ENCODE measurements at regions not wholly inside any gene's neighbourhood (a gene's known extent, or its start where the extent isn't known, plus 50 kb on each side); places are given as distances from the start of the nearest gene placed in this dataset.

DNA sequence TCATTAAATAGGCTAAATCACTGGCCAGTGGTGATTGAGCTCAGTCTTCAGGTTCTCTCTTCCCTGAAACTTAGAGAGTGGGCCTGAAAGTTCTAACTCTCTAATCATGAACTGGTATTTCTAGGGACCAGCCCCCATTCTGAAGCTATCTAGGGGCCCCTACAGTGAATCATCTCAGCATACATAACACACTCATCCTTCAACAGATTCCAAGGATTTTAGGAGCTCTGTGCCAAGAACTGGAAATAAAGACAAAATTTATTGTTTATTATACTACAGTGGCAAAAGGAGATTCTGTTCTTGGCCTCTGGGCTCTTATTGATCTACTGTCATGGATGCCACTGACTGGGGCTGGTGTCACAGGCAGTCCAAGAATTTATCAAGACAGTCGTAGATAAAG is 263.8 kb upstream of the IGFBP7 start:
- no peaks in the 10 kb centered on the region for H3K23me2 ChIP-seq (ENCODE audit: insufficient read length, low read depth, low read length, poor library complexity, severe bottlenecking)
- H3K4me1 ChIP-seq (ENCODE audit: insufficient read depth, low read length): no peaks in the 10 kb centered on the region
- H3K14ac ChIP-seq (ENCODE audit: insufficient read depth, low read length): no peak overlapping the region
- H3K36me3 Mint-ChIP-seq (ENCODE audit: insufficient read depth in 1 of 3, low read depth in 3 of 3): peaks cover 0 to 15% (median 15%) of the 10 kb centered on the region in 3 experiments; a peak in 6 of 7 replicates
- H3K9me3 ChIP-seq (ENCODE audit: control insufficient read depth, low read depth, low read length): no peaks in the 10 kb centered on the region
- H4K8ac ChIP-seq (replicated peaks; ENCODE audit: insufficient read length, low read depth, low read length): no peak overlapping the region
- no peak overlapping the region for H3K56ac ChIP-seq (ENCODE audit: insufficient read length, low read depth, low read length)
- H2AFZ ChIP-seq (ENCODE audit: low read length): no peak overlapping the region
- H4K5ac ChIP-seq (ENCODE audit: insufficient read length, low read depth, low read length): no peak overlapping the region
- no CpG with 5 or more reads among the region's 1 CpG for WGBS (ENCODE audit: extremely low coverage, insufficient read length, low lambda C conversion rate)
- no peaks in the 10 kb centered on the region for H3K79me1 ChIP-seq (ENCODE audit: insufficient read depth, low read depth, low read length, poor library complexity, severe bottlenecking)
- H3K4ac ChIP-seq (ENCODE audit: low read depth, low read length): no peak overlapping the region
- no peaks in the 10 kb centered on the region for H3K27me3 ChIP-seq (ENCODE audit: insufficient read depth, low read length)
- H2BK15ac ChIP-seq (ENCODE audit: low read depth, low read length): no peak overlapping the region
- no peak overlapping the region for H2BK120ac ChIP-seq (ENCODE audit: low read depth, low read length, poor library complexity, severe bottlenecking)
- H3K9ac ChIP-seq (ENCODE audit: extremely low read depth, insufficient read length, low read length): no peak overlapping the region
- H4K91ac ChIP-seq (ENCODE audit: insufficient read length, low read depth, low read length): no peak overlapping the region
- no peak overlapping the region for H2BK12ac ChIP-seq (ENCODE audit: insufficient read length, low read depth, low read length)
- no peak overlapping the region for H3K4me3 Mint-ChIP-seq
- H3K79me2 ChIP-seq (ENCODE audit: insufficient read depth, low read length): no peaks in the 10 kb centered on the region
- H3K27ac Mint-ChIP-seq: no peak overlapping the region; a peak in 1 of 7 replicates
- peaks cover 9 to 19% of the 10 kb centered on the region in 2 experiments for H3K4me1 Mint-ChIP-seq
- H2AK5ac ChIP-seq (ENCODE audit: insufficient read length, low read length): no peak overlapping the region
- no peaks in the 10 kb centered on the region for H4K20me1 ChIP-seq (ENCODE audit: control insufficient read depth, insufficient read depth, insufficient read length)
- peaks cover 3 to 14% of the 10 kb centered on the region in 2 experiments; a peak in 4 of 5 replicates for H3K9me3 Mint-ChIP-seq
- DNase-seq: no peak
- H3K23ac ChIP-seq (ENCODE audit: insufficient read length, low read depth, low read length): no peak overlapping the region
- no peak overlapping the region for H3K4me2 ChIP-seq (ENCODE audit: insufficient read depth, insufficient read length, low read length)
- H2BK20ac ChIP-seq (ENCODE audit: low read depth, low read length, poor library complexity, severe bottlenecking): no peak overlapping the region
- no peak overlapping the region for H2BK5ac ChIP-seq (ENCODE audit: insufficient read length, low read length)
- no peak overlapping the region for H3K27ac ChIP-seq (ENCODE audit: insufficient read length, low read depth, low read length)
- no peak overlapping the region for H3T11ph ChIP-seq (ENCODE audit: low read length)
- no peaks in the 10 kb centered on the region for H3K27me3 Mint-ChIP-seq (ENCODE audit: low read depth)
- TF ChIP-seq, protein P1, sequence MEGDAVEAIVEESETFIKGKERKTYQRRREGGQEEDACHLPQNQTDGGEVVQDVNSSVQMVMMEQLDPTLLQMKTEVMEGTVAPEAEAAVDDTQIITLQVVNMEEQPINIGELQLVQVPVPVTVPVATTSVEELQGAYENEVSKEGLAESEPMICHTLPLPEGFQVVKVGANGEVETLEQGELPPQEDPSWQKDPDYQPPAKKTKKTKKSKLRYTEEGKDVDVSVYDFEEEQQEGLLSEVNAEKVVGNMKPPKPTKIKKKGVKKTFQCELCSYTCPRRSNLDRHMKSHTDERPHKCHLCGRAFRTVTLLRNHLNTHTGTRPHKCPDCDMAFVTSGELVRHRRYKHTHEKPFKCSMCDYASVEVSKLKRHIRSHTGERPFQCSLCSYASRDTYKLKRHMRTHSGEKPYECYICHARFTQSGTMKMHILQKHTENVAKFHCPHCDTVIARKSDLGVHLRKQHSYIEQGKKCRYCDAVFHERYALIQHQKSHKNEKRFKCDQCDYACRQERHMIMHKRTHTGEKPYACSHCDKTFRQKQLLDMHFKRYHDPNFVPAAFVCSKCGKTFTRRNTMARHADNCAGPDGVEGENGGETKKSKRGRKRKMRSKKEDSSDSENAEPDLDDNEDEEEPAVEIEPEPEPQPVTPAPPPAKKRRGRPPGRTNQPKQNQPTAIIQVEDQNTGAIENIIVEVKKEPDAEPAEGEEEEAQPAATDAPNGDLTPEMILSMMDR (conservative IDR thresholded peaks at IDR 0.05): no peak
- H3K18ac ChIP-seq (ENCODE audit: insufficient read length, low read depth, low read length): no peak overlapping the region
